ENCODE measurements at regions not wholly inside any gene's neighbourhood (a gene's known extent, or its start where the extent isn't known, plus 50 kb on each side); places are given as distances from the start of the nearest gene placed in this dataset.
"Not testable (repeated sequence)": the region's sequence is repeated elsewhere in the genome, so short reads cannot be mapped to it uniquely, and the experiment has no call there.

DNA sequence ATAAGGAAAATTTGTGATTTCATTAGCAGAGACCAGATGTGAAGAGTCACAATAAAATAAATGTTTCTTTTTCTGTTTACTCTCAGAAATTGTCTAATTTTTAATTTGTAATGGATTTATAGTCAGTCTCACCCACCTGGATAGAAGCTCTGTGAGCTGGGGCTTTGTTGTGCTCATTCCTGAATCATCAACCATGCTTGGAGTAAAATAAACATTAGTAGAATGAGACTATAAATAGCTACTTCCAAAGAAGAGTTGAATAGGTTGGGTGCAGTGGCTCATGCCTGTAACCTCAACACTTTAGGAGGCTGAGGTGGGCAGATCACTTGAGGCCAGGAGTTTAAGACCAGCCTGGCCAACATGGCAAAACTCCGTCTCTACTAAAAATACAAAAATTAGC, 185.3 kb upstream of the FBXO33 start:
- no peaks in the 10 kb centered on the region for H3K27me3 Mint-ChIP-seq
- peaks cover 17% of the 10 kb centered on the region for H3K9me3 Mint-ChIP-seq
- H3K27ac Mint-ChIP-seq = no peak overlapping the region
- no peaks in the 10 kb centered on the region for H3K36me3 Mint-ChIP-seq (ENCODE audit: low read depth)
- H3K4me1 Mint-ChIP-seq (ENCODE audit: low read depth) = peaks cover 18% of the 10 kb centered on the region
- H3K4me3 Mint-ChIP-seq = no peak overlapping the region

- Mint-ChIP-seq H3K9me3 (peaks cover 12% of the 10 kb centered on the region), H3K27me3 (no peaks in the 10 kb centered on the region), H3K4me1 (ENCODE audit: low read depth) (peaks cover 18% of the 10 kb centered on the region), H3K27ac (no peak overlapping the region), H3K4me3 (no peak overlapping the region), H3K36me3 (ENCODE audit: low read depth) (no peaks in the 10 kb centered on the region)
These were observed 183.1 kb upstream of the FBXO33 start for GRCh38 chr14:39615352-39615751.

- H3K36me3 Mint-ChIP-seq (ENCODE audit: low read depth) = no peaks in the 10 kb centered on the region
- H3K27ac Mint-ChIP-seq = no peak overlapping the region
These were observed 182.2 kb upstream of the FBXO33 start for GRCh38 chr14:39614297-39614923.

GRCh38 chr14:39609119-39609518, 176.9 kb upstream of the FBXO33 start:
- Mint-ChIP-seq H3K9me3 (peaks cover 20% of the 10 kb centered on the region), H3K36me3 (ENCODE audit: low read depth) (no peaks in the 10 kb centered on the region), H3K4me1 (ENCODE audit: low read depth) (peaks cover 23% of the 10 kb centered on the region), H3K27ac (no peak overlapping the region), H3K4me3 (no peak overlapping the region), H3K27me3 (no peaks in the 10 kb centered on the region)

More at GRCh38 chr14:39614297-39614923, 182.2 kb upstream of the FBXO33 start:
- no peaks in the 10 kb centered on the region for H3K27me3 Mint-ChIP-seq
- H3K4me1 Mint-ChIP-seq (ENCODE audit: low read depth) = peaks cover 18% of the 10 kb centered on the region
- peaks cover 12% of the 10 kb centered on the region for H3K9me3 Mint-ChIP-seq
- H3K4me3 Mint-ChIP-seq = no peak overlapping the region

DNA sequence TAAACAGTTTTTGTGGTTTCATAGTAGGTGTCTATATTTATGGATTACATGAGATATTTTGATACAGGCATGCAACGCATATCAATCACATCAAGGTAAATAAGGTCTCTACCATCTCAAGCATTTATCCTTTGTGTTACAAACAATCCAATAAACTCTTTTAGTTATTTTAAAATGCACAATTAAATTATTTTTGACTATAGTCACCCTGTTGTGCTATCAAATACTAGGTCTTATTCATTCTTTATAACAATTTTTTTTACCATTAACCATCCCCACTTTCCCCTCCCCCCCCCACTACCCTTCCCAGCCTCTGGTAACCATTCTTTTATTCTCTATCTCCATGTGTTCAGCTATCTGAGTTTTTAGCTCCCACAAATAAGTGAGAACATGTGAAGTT, 175.7 kb upstream of the FBXO33 start:
- Mint-ChIP-seq H3K36me3 (ENCODE audit: low read depth) (no peaks in the 10 kb centered on the region), H3K9me3 (peaks cover 16% of the 10 kb centered on the region), H3K27ac (no peak overlapping the region), H3K4me1 (ENCODE audit: low read depth) (peaks cover 27% of the 10 kb centered on the region), H3K27me3 (no peaks in the 10 kb centered on the region), H3K4me3 (no peak overlapping the region)

DNA sequence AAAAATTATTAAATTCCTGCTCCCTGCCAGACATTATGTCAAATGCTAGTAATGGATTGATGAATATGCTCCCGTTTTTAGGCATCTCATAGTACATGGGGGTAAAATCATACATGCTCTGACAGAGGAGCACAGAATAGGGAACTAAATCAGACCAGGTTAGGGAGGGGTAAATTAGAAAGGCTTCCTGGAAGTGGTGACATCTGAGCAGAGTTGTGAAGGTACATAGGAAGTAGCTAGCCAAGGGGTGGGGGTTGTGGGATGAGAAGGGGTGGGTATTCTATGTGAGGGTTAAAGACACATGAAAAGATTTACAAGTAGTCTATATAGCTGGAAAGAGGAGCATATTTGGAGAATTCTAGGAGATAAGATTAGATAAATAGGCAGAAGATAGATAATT, 171.7 kb upstream of the FBXO33 start:
- H3K9me3 Mint-ChIP-seq = peaks cover 31% of the 10 kb centered on the region
- peaks cover 27% of the 10 kb centered on the region for H3K4me1 Mint-ChIP-seq (ENCODE audit: low read depth)
- H3K4me3 Mint-ChIP-seq = no peak overlapping the region
- H3K27ac Mint-ChIP-seq = no peak overlapping the region
- H3K36me3 Mint-ChIP-seq (ENCODE audit: low read depth) = no peaks in the 10 kb centered on the region
- no peaks in the 10 kb centered on the region for H3K27me3 Mint-ChIP-seq

DNA sequence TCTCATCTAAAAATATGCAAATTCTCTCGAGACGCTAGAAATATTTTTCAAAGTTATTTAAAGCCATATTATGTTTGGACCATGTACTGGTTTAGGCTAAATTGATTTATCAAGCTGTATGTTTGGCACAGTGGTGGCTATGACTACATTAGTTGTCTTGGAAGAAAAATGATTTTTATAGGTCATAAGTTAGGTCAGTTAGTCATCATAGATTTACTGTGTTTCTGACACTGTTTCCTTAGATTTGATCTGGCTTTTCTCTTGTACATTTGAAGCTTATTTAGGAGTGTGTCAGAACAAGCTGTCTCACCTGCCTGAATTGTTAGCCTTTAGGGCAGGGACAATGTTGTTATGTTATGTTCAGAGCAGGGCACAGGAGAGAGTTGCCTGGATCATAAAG, 161.1 kb upstream of the FBXO33 start:
- Mint-ChIP-seq H3K27ac (no peak overlapping the region), H3K4me3 (no peak overlapping the region), H3K9me3 (peaks cover 18% of the 10 kb centered on the region), H3K36me3 (ENCODE audit: low read depth) (no peaks in the 10 kb centered on the region), H3K4me1 (ENCODE audit: low read depth) (no peaks in the 10 kb centered on the region), H3K27me3 (no peaks in the 10 kb centered on the region)

- Mint-ChIP-seq H3K27ac (no peak overlapping the region), H3K36me3 (ENCODE audit: low read depth) (no peaks in the 10 kb centered on the region), H3K4me1 (ENCODE audit: low read depth) (no peaks in the 10 kb centered on the region), H3K27me3 (no peaks in the 10 kb centered on the region), H3K4me3 (no peak overlapping the region), H3K9me3 (peaks cover 18% of the 10 kb centered on the region)
These were observed 160.0 kb upstream of the FBXO33 start for GRCh38 chr14:39592116-39592789.

DNA sequence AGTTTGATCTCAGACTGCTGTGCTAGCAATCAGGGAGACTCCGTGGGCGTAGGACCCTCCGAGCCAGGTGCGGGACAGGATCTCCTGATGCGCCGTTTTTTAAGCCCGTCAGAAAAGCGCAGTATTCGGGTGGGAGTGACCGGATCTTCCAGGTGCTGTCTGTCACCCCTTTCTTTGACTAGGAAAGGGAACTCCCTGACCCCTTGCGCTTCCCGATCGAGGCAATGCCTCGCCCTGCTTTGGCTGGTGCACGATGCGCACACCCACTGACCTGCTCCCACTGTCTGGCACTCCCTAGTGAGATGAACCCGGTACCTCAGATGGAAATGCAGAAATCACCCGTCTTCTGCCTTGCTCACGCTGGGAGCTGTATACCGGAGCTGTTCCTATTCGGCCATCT, 157.6 kb upstream of the FBXO33 start:
- not testable (repeated sequence) for H3K27ac Mint-ChIP-seq; H3K9me3 Mint-ChIP-seq; H3K27me3 Mint-ChIP-seq; H3K36me3 Mint-ChIP-seq (ENCODE audit: low read depth); H3K4me3 Mint-ChIP-seq; H3K4me1 Mint-ChIP-seq (ENCODE audit: low read depth)

DNA sequence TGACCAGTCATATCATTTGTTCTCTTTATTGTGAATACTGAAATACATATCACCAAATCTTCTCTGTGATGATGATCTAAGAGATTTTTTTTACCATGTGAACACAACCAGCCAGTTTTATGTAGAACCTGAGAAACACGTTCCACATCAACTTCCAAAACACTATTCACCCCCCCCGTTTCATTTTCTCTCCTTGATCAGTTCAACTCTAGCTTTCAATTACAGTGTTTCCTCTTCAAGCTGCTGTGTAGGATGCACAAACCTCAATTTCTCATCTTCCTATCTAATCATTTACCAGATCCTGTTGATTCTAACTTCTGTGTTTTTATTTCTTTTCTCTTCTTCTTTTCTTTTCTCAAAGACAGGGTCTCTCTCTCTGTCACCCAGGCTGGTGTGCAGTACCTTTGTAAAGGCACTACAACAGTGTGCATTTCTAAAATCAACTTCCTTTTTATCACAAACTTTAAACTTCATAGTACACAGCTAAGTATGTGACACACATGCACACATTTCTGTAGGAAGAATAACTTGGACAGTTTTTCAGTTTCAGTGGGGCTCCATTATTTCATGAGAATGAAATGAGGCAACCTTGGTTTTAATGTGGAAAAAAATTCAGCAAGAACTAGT, 149.9 kb upstream of the FBXO33 start:
- no peaks in the 10 kb centered on the region for H3K36me3 Mint-ChIP-seq (ENCODE audit: low read depth)
- H3K9me3 Mint-ChIP-seq = no peaks in the 10 kb centered on the region
- H3K27me3 Mint-ChIP-seq = no peaks in the 10 kb centered on the region
- H3K27ac Mint-ChIP-seq = no peak overlapping the region
- no peak overlapping the region for H3K4me3 Mint-ChIP-seq
- H3K4me1 Mint-ChIP-seq (ENCODE audit: low read depth) = no peaks in the 10 kb centered on the region

GRCh38 chr14:39581474-39581873, 149.2 kb upstream of the FBXO33 start:
- no peak overlapping the region for H3K4me3 Mint-ChIP-seq
- H3K4me1 Mint-ChIP-seq (ENCODE audit: low read depth) = no peaks in the 10 kb centered on the region
- H3K36me3 Mint-ChIP-seq (ENCODE audit: low read depth) = no peaks in the 10 kb centered on the region
- H3K27ac Mint-ChIP-seq = no peak overlapping the region
- peaks cover 5% of the 10 kb centered on the region for H3K9me3 Mint-ChIP-seq
- no peaks in the 10 kb centered on the region for H3K27me3 Mint-ChIP-seq

- no peak overlapping the region for H3K4me3 Mint-ChIP-seq
- H3K9me3 Mint-ChIP-seq = peaks cover 5% of the 10 kb centered on the region
- H3K27me3 Mint-ChIP-seq = no peaks in the 10 kb centered on the region
- H3K4me1 Mint-ChIP-seq (ENCODE audit: low read depth) = no peaks in the 10 kb centered on the region
- H3K27ac Mint-ChIP-seq = no peak overlapping the region
- H3K36me3 Mint-ChIP-seq (ENCODE audit: low read depth) = no peaks in the 10 kb centered on the region
These were observed 148.5 kb upstream of the FBXO33 start for GRCh38 chr14:39580696-39581095.

DNA sequence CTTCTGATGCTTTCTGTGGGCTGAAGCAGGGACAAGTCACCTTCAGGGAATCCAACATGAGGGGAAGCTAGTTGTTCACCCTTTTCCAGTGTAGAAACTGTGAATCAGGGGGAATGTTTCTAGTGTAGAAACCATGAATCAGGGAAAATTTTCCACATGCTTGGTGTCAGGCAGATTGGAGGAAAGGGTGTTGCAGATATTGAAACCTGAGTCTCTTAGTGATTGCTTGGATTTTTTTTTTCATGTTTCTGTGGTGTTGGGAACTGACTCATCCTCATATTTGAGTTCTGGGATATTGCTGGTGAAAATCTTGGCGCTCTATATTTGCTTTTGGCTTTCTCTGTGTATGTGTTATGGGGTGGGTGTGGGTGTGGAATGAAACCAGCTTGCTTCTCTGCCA, 144.5 kb upstream of the FBXO33 start:
- Mint-ChIP-seq H3K9me3 (peaks cover 22% of the 10 kb centered on the region), H3K27ac (no peak overlapping the region), H3K36me3 (ENCODE audit: low read depth) (no peaks in the 10 kb centered on the region), H3K27me3 (no peaks in the 10 kb centered on the region), H3K4me1 (ENCODE audit: low read depth) (no peaks in the 10 kb centered on the region), H3K4me3 (no peak overlapping the region)

DNA sequence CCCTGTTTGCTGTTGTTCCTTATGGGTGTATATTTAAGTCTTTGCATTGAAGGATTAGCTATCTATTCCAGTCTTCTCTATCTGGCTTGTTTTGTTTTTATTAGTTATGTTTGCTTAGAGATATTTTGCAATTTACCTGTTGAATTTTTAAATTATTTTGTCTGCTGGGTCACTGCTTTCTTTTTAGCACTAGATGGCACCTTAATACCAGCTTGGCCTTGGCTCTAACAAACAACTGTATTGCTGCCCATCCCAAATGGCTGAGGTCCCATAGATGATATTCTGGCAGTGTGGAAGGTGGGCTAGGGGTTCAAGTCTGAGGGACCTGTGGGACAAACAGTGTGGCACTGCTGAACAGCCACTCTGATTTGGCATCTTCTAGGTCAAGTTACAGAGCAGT, 144.0 kb upstream of the FBXO33 start:
- Mint-ChIP-seq H3K36me3 (ENCODE audit: low read depth) (no peaks in the 10 kb centered on the region), H3K27ac (no peak overlapping the region), H3K9me3 (peaks cover 22% of the 10 kb centered on the region), H3K4me1 (ENCODE audit: low read depth) (no peaks in the 10 kb centered on the region), H3K4me3 (no peak overlapping the region), H3K27me3 (no peaks in the 10 kb centered on the region)

GRCh38 chr14:39568809-39569538, 136.7 kb upstream of the FBXO33 start:
- H3K27me3 Mint-ChIP-seq = no peaks in the 10 kb centered on the region
- no peaks in the 10 kb centered on the region for H3K4me1 Mint-ChIP-seq (ENCODE audit: low read depth)
- H3K27ac Mint-ChIP-seq = no peak overlapping the region
- H3K36me3 Mint-ChIP-seq (ENCODE audit: low read depth) = no peaks in the 10 kb centered on the region
- peaks cover 19% of the 10 kb centered on the region for H3K9me3 Mint-ChIP-seq
- H3K4me3 Mint-ChIP-seq = no peak overlapping the region
